GM04504 (cell line): ENCODE measurements at regions not wholly inside any gene's neighbourhood (a gene's known extent, or its start where the extent isn't known, plus 50 kb on each side); places are given as distances from the start of the nearest gene placed in this dataset.

ENCODE experiments used
- DNase-seq: peaks from one replicate; pipeline ENCODE4 v3.0.0-alpha.2; 2012; ENCODE audit warnings: low read depth

DNA sequence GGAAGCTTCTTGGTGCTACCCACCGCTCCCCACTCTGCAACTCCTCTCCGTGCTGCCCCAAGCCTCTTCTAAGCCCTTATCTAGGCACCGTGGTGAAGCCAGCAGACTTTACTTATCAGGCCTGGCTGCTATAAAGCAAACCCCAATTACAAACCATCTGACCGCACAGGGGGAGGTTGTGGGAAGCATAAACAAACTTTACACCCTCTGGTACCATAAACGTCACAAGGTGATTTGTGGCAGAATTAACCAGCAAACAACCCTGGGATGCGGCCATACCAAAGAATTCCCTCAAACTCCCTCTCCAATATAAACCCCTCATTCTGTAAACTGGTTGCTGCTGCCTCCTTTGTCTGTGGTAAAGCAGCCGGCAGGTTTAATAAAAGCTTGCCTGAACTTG, 55.2 kb downstream of the MAGEC2 start:
- no peak for DNase-seq

DNA sequence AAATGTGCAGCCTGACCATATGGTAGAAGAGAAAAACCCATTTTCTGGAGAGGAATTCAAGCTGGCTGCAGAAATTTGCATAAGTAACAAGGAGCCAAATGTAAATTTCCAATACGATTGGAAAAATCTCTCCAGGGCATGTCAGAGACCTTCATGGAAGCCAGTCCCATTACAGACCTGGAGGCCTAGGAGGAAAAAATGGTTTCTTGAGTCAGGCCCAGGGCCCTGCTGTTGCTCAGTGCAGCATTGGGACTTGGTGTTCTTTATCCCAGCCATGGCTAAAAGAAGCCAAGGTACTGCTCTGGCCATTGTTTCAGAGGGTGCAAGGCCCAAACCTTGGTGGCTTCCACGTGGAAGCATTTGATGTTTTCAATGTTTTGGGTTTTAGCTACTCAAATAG, 70.6 kb downstream of the MAGEC2 start:
- no peak for DNase-seq

DNA sequence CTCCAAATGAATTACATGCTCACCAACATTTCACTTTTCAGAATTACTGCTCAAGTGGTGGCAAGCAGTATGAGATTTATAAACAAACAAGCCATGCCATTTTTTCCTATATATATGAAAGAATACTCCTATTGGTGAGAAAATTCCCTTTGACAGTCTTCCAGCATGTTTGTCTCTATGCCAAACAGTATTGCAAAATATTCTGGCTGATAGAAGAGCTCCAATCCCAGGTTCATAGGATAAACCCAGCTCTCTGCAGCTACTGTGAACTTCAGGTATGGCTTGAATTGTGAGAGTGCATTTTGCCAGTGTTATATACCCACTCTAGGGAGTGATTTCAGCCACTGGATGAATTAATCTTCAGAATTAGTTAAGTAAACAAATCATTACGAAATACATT, 108.8 kb downstream of the MAGEC2 start:
- no peak for DNase-seq

DNA sequence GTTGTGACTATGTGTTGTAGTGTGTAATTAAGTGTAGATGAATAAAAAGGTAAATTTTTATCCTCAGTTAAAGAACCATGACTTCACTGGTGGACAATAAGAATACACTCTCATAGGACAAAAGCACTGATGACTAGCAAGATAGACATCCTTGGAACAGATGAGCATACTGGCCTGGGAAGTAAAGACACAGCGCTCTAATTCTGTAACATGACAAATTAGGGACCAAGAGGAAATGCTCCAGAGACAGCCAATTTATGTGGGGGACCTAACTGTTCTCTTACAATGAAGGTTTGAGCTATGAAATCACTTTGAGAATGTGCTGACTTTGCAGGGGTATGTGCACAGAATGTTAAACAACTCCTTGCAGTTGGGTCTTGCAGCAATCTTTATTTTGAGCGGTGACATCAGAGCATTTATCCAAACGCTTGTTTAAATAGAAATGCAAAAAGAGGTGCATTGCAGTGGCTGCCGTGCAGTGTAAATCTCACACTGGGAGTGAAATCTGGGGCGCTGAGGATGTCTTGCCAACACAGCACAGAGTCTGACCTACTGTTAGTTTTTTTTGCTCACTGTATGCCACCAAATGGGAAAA, 109.3 kb downstream of the MAGEC2 start:
- DNase-seq = no peak

DNA sequence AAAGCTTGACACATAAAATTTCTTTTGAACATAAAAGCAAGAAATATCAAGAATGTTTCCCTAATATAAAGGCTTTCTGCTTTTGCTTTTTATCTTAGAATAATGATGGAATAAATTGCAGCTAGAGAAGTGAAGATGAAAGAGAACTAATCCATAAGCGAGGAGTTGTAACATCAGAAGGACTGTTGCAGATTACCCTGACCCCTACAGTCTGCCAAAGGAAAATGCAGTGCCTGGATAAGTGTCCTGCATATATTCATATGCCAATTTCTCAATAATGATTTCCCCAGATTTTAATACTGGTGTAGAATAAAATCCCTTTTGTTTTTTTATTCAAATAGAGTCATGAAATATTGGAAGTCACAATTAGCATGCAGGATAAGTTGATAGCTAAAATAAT, 115.9 kb downstream of the MAGEC2 start:
- peak; percentile 9 for DNase-seq

DNA sequence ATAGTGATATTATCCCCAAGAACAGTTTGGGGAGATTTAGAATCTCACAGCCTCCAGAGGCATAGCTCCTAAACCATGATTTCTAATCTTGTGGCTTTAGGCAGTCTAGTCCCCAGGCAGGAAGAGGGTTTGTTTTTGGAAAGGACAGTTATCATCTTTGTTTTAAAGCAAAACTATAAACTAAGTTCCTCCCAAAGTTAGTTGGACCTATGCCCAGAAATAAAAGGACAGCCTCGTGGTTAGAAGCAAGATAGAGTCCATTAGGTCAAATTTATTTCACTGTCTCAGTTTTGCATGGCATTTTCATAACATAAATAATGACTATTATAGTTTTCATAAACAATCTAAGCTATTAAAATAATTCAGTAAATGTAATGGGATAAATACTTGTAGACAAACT, 120.5 kb downstream of the MAGEC2 start:
- no peak for DNase-seq

DNA sequence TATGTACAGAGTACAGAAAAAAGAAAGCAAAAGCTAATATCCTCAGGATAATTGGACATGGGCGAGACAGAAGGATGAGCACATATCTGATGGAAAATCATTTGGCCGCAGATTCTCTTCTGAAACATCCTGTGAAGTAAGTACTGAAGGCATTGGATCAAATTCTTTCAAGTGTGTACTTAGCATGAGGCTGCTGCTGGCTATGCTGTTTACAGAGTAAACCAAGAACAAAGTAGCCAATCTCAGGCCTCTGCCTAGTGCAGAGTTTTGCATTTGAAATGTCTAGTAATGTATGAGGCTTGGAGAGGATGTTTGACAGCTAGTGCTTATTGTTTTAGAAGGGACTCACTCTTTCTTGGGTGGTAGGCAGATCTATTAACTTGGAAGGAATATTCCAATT, 128.5 kb downstream of the MAGEC2 start:
- DNase-seq = no peak

DNA sequence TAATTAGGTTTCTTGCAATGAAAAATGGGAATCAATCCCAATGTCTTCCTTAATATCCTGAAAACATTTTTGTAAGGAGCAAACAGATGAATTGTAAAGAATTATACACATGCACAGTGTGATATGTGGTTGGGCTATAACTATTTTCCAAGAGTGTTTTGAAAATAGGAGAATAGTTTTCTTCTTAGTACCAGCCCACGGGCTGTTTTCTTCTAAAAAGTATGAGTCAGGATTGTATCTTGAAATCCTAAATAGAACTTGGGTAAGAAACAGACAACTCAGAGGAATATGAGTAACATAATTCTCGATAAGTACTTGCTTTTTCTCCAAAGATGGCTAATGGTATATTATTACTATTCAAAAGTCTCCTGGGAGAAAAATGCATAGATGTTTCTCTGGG, 136.7 kb downstream of the MAGEC2 start:
- no peak for DNase-seq

DNA sequence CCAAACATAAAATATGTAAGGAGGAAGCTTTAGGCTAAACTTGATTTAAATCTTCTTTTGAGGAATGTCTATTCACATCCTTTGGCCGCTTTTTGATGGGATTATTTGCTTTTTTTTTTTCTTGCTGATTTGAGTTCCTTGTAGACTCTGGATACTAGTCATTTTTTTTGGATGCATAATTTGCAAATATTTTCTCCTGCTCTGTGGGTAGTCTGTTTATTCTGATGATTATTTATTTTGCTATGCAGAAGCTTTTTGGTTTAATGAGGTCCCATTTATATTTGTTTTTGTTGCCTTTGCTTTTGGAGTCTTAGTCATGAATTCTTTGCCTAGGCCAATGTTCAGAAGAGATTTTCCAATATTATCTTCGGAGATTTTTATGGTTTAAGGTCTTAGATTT, 144.9 kb downstream of the MAGEC2 start:
- DNase-seq = no peak

DNA sequence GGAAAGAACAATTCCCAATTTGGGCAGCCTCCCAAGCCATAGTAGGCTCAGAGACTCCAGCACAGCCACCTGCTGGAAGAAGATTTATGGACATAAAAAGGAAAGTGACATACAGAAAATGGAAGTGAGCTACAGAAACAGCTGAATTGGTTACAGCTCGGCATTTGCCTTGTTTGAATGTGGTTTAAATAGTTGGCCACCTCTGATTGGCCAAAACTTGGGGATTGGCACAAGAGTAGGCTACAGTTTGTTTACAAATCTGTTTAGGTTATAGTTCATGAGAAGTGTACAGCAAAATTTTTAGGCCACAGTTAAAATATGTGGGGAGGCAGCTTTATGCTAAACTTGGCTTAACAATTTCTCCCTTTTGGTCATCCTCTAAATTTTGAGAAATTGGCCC, 150.4 kb downstream of the MAGEC1 start:
- DNase-seq = no peak

DNA sequence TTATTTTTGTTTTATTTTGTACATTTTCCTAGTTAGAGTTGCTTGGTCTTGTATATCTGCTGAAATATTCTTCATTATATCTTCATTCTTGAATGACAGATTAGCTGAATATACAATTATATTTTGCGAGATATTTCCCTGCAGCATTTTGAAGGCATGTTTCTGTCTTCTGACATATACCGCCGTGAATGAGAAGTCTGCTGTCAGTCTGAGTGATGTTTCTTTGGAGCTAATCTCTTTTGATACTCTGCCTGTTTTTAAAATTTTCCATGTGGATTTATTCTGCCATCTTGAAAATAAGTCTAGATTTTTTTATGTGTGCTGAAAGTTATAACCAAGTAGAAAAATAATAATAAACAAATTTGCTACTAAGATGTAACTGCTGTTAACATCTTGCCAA, 148.5 kb downstream of the MAGEC1 start:
- DNase-seq = no peak

DNA sequence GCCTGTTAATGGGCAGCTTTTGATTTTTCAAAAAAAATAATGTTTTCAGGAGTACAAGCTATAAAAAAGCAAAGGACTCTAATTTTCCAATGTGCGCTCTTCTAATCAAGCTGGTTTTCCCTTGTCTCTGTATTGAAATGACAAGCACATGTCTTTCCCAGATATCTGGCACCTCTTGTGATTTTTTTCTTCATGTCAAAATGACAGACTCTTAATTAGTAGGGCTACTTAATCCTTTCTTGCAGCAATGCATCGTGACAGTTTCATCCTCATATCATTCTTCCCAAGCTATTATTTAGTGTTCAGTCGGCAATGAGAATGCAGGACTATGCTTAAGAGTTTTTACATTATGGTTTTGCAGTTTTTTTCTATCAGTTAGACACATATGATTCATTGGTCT, 139.5 kb downstream of the MAGEC1 start:
- DNase-seq = no peak

DNA sequence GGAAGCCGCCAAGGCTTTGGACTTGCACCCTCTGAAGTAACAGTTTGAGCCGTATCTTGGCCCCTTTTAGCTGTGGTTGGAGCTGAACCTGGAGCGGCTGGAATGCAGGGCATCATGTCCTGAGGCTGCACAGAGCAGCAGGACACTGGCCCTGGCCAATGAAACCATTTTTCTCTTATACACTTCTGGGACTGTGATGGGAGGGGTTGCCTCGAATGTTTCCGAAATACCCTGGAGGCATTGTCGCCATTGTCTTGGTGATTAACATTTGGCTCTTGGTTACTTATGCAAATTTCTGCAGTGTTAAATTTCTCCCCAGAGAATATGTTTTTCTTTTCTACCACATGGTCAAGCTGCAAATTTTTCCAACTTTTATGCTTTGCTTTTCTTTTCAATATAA, 137.2 kb downstream of the MAGEC1 start:
- DNase-seq = no peak

DNA sequence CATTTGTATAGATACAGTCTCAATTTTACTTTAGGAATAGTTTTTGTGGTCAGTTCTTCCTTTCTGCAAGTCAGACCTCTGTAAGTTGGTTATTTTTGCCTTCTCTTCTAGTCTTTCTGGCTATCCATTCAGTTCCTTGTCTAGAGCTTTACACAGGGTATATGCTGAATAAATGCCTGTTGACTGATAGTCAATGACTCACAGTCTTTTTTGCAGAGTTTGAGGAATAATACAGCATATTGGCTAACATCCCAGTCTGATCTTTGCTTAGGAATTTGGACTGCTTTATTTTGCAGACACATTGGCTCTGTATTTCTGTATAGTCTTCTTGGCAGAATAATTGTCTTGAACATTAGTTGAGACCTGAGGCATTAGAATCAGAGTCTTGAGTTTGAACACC, 132.4 kb downstream of the MAGEC1 start:
- DNase-seq = peak; percentile 20

DNA sequence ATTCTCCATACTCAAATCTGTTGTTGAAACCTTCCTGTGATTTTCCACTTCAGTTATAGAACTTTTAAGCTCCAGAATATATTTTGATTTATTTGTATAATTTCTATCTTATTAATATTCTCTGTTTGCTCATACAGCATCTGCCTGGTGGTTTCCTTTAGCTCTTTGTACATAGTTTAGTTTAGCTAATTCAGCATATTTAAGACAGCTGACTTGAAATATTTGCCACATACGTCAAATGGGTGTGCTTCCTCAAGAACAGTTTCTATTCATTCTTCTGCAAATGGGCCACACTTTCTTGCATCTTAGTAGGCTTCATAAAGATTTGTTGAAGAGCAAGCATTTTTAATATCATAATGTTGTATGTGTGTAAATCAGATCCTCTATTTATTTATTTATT, 101.8 kb downstream of the MAGEC1 start:
- DNase-seq = no peak

DNA sequence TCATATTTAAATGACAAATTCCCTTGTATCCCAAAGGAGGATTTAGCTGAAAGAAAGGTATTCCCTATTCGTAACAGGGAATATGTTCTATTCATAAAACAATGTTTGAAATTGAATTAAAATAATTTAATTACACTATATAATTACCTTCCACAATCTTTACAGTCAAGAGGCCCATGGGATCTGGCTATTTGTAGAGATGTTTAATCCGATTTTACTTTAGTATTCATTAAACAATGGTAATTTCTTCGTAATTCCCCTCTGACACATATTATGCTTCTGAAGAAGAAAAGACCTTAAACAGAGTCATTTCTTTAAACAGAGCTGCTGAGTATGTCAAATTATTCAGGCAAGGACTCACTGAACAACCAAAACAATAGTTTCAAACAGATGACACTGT, 98.8 kb downstream of the MAGEC1 start:
- DNase-seq = no peak

DNA sequence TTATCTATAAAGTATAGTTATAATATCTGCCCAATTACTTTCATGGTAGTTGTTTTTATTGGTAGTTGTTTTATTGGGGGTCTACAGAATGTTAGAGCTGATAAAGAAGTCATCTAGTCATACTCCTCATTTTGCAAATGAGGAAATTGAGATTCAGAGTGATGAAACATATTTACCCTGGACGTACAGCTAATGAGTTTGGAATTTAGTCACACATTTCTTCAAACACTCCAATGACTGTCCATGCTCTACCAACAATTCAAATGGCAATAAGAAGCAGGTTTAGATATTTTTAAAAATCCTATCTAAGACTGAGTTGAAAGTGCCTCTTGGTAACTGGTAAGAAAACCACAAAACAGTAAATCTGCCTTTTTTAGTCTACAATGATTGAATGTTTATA, 98.2 kb downstream of the MAGEC1 start:
- no peak for DNase-seq

DNA sequence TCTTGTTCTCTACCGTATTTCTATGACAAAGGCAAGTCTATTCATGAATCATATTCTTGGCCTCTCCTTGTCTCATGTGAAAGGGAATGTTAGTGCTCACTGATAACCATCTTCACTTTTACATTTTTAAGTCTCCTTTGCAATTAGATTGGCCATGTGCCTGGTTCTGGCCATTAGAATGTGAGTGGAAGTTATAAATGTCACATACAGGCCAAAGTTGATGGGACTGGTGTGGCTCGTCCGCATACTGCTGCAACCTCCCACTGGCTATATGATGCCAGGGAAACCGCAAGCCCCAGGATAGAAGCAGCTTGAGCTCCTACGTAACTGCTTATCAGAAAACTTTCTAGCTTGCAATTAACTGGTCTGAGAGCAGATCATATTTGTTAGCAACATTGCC, 86.1 kb downstream of the MAGEC1 start:
- no peak for DNase-seq

DNA sequence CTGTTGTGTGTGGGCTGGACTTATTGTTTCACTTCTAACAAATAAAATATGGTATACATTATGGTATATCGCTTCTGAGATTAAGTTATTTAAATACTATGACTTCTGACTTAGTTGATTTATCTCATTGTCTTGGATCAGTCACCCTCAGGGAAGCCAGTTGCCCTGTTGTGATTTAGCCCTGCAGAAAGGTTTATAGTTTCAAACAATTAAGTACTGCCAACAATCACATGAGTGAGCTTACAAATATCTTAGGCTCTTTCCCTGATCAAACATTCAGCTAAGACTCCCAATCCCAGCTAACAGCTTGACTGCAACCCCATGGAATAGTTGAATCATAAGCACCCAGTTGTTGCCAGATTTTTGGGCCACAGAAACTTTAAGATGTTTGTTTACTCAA, 85.4 kb downstream of the MAGEC1 start:
- no peak for DNase-seq

DNA sequence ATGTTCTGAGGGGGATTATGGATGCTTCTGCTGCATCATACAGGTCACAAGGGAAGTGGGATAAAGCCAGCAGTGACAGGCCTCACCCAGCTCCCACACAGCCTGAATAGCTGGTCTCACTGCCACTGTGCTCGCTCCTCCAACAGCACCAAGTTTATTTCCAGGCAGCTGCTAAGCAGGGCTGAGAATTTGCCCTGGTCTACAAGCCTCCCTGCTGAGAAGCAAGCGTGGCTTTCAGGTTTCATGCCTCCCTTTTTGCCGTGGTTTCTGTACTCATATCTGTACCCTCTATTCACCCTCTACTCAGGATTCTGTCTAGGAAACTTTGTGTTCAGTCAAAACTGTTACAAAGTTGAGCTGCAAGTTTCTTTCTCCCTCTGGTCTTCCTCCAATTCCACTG, 78.6 kb downstream of the MAGEC1 start:
- no peak for DNase-seq

DNA sequence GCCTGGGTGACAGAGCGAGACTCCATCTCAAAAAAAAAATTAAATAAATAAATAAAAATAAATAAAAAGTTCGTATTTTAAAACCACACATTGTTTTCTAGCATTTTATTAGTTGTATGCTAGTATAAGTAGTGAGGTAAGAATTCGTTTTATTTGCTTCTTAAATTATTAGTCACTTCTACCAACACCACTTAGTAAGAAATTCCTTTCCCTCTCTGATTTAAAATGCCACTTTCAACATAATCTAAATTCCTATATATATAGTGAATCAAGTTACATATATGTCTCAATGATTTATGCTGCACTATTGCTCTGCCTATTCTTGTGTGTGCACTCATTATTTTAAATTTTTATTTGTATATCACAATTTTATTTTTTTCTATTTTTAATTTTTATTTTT, 72.1 kb downstream of the MAGEC1 start:
- no peak for DNase-seq

DNA sequence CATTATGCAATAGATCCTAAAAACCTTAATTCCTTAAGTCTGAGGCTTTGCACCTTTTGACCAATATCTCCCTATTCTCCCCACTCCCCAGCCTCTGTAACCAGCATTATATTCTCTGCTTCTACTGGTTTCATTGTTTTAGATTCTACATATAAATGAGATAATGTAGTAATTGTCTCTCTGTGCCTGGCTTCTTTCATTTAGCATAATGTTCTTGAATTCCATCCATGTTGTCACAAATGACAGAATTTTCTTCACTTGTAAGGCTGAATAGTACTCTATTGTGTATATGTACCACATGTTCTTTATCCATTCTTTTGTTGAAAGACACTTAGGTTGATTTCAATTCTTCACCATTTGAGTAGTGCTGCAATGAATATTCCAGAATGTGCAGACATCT, 66.0 kb downstream of the MAGEC1 start:
- DNase-seq = no peak

DNA sequence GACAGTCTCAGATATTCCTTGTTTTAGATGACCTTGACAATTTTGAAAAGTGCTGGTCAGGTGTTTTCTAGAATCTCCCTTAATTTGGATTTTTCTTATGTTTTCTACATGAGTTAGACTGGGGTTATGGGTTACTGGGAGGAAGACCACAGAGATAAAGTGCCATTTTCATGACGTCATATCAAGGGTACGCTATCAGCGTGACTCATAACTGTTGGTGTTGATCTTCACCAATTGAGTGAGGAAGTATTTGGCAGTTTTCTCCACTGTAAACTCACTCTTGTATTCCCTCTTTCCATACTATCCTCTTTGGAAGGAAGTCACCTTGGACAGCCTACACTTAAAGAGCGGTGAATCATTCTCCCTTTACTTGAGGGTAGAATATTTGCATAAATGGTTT, 56.9 kb downstream of the MAGEC1 start:
- DNase-seq = no peak
